GM19397 (cell line): ENCODE measurements at regions not wholly inside any gene's neighbourhood (a gene's known extent, or its start where the extent isn't known, plus 50 kb on each side); places are given as distances from the start of the nearest gene placed in this dataset.
"Not testable (repeated sequence)": the region's sequence is repeated elsewhere in the genome, so short reads cannot be mapped to it uniquely, and the experiment has no call there.

Experiments used
- ATAC-seq: cut with Tn5 transposase; IDR thresholded peaks from one replicate; pipeline ENCODE4 v1.9.1; 2021; ENCODE audit warnings: mild to moderate bottlenecking, moderate library complexity; ENCODE audit not compliant: unreplicated experiment

GRCh38 chr4:187826725-187827124, 168.8 kb upstream of the ZFP42 start:
- no peak for ATAC-seq

GRCh38 chr4:187827631-187828030, 167.9 kb upstream of the ZFP42 start:
- ATAC-seq, result no peak

- no peak for ATAC-seq
Measured at GRCh38 chr4:187839765-187840164, 155.8 kb upstream of the ZFP42 start.

- ATAC-seq, result no peak
Measured at GRCh38 chr4:187840814-187841213, 154.8 kb upstream of the ZFP42 start.

GRCh38 chr4:187849556-187850225, 145.9 kb upstream of the ZFP42 start:
- ATAC-seq, result no peak

GRCh38 chr4:187865914-187866313, 129.7 kb upstream of the ZFP42 start:
- ATAC-seq, result no peak

- no peak for ATAC-seq
Measured at GRCh38 chr4:187883049-187883448, 112.5 kb upstream of the ZFP42 start.

GRCh38 chr4:187883836-187884475, 111.6 kb upstream of the ZFP42 start:
- no peak for ATAC-seq

GRCh38 chr4:187887906-187888305, 107.7 kb upstream of the ZFP42 start:
- no peak for ATAC-seq

- ATAC-seq, result no peak
Measured at GRCh38 chr4:187889651-187890050, 105.9 kb upstream of the ZFP42 start.

GRCh38 chr4:187893418-187893817, 102.2 kb upstream of the ZFP42 start:
- ATAC-seq, result no peak

- no peak for ATAC-seq
Measured at GRCh38 chr4:187903106-187903505, 92.5 kb upstream of the ZFP42 start.

GRCh38 chr4:187903700-187904099, 91.9 kb upstream of the ZFP42 start:
- ATAC-seq, result no peak

- no peak for ATAC-seq
Measured at GRCh38 chr4:187908079-187908561, 87.5 kb upstream of the ZFP42 start.

GRCh38 chr4:187908731-187909130, 86.8 kb upstream of the ZFP42 start:
- ATAC-seq, result no peak

GRCh38 chr4:187910741-187911140, 84.8 kb upstream of the ZFP42 start:
- no peak for ATAC-seq

- not testable (repeated sequence) for ATAC-seq
Measured at GRCh38 chr4:187915406-187915805, 80.2 kb upstream of the ZFP42 start.

- ATAC-seq, result no peak
Measured at GRCh38 chr4:187919966-187920365, 75.6 kb upstream of the ZFP42 start.

- ATAC-seq, result no peak
Measured at GRCh38 chr4:187921946-187922623, 73.5 kb upstream of the ZFP42 start.

GRCh38 chr4:187929024-187929423, 66.5 kb upstream of the ZFP42 start:
- ATAC-seq, result no peak

- ATAC-seq, result no peak
Measured at GRCh38 chr4:187934766-187935165, 60.8 kb upstream of the ZFP42 start.

- no peak for ATAC-seq
Measured at GRCh38 chr4:187937557-187937956, 58.0 kb upstream of the ZFP42 start.
